Neural progenitor cell (in vitro differentiated cells): ENCODE measurements at regions not wholly inside any gene's neighbourhood (a gene's known extent, or its start where the extent isn't known, plus 50 kb on each side); places are given as distances from the start of the nearest gene placed in this dataset.

Experiments used
- DNase-seq: peaks from one replicate; pipeline ENCODE4 v3.0.0-alpha.2; 2016; ENCODE audit warnings: low spot score
- H2AFZ ChIP-seq: fragments of 200-600 bp; sonication (generic); replicated peaks from 2 replicates; pipeline ENCODE4 v1.6.1; 2016; ENCODE audit warnings: antibody characterized with exemption
- H3F3A ChIP-seq: fragments of 200-600 bp; sonication (generic); 2 replicates; pipeline ENCODE4 v1.6.1; 2016; ENCODE audit warnings: antibody characterized with exemption, low read depth
- H3K27ac ChIP-seq: fragments of 200-600 bp; sonication (generic); 2 replicates; pipeline ENCODE4 v1.5.1; 2016; ENCODE audit warnings: mild to moderate bottlenecking
- H3K27me3 ChIP-seq: fragments of 200-600 bp; sonication (generic); 2 replicates; pipeline ENCODE4 v1.6.1; 2016; ENCODE audit warnings: mild to moderate bottlenecking, moderate library complexity
- H3K36me3 ChIP-seq: fragments of 200-600 bp; sonication (generic); 2 replicates; pipeline ENCODE4 v1.5.1; 2016
- H3K4me1 ChIP-seq: fragments of 200-600 bp; sonication (generic); 2 replicates; pipeline ENCODE4 v1.6.1; 2016; ENCODE audit warnings: mixed run types
- H3K4me2 ChIP-seq: fragments of 200-600 bp; sonication (generic); 2 replicates; pipeline ENCODE4 v1.6.1; 2016
- H3K4me3 ChIP-seq: fragments of 200-600 bp; sonication (generic); 2 replicates; pipeline ENCODE4 v1.5.1; 2016
- H3K79me2 ChIP-seq: fragments of 200-600 bp; sonication (generic); 2 replicates; pipeline ENCODE4 v1.6.1; 2016; ENCODE audit warnings: low read depth
- H3K9ac ChIP-seq: fragments of 200-600 bp; sonication (generic); 2 replicates; pipeline ENCODE4 v1.6.1; 2016
- H3K9me3 ChIP-seq: fragments of 200-600 bp; sonication (generic); 2 replicates; pipeline ENCODE4 v1.5.1; 2016; ENCODE audit warnings: low read depth
- H4K20me1 ChIP-seq: fragments of 200-600 bp; sonication (generic); 2 replicates; pipeline ENCODE4 v1.6.1; 2016; ENCODE audit warnings: low read depth
- H3K27ac Mint-ChIP-seq: 3 replicates; pipeline ENCODE4 v1.8.0; 2021; ENCODE audit warnings: mixed read lengths
- H3K27me3 Mint-ChIP-seq: 2 replicates; pipeline ENCODE4 v1.8.0; 2022; ENCODE audit warnings: low read depth, mild to moderate bottlenecking, inconsistent platforms, moderate library complexity, mixed read lengths; ENCODE audit not compliant: insufficient read depth
- H3K36me3 Mint-ChIP-seq: 3 replicates; pipeline ENCODE4 v1.8.0; 2021; ENCODE audit warnings: mixed read lengths
- H3K4me1 Mint-ChIP-seq: 3 replicates; pipeline ENCODE4 v1.8.0; 2021; ENCODE audit warnings: mixed read lengths
- H3K4me3 Mint-ChIP-seq: 3 replicates; pipeline ENCODE4 v1.8.0; 2021; ENCODE audit warnings: mild to moderate bottlenecking, moderate library complexity, mixed read lengths
- H3K9me3 Mint-ChIP-seq: 3 replicates; pipeline ENCODE4 v1.8.0; 2020; ENCODE audit warnings: mixed read lengths
- EZH2 ChIP-seq: fragments of 200-600 bp; sonication (generic); IDR thresholded peaks from 2 replicates; pipeline ENCODE4 v1.6.1; 2017; ENCODE audit warnings: antibody characterized with exemption, mild to moderate bottlenecking, moderate library complexity
- EZH2phosphoT487 ChIP-seq: fragments of 200-600 bp; sonication (generic); IDR thresholded peaks from 2 replicates; pipeline ENCODE4 v1.6.1; 2017; ENCODE audit warnings: antibody characterized with exemption
- TF ChIP-seq, protein P1 (sequence below): fragments of 200-600 bp; sonication (generic); IDR thresholded peaks from 2 replicates; pipeline ENCODE4 v1.5.1; 2017; ENCODE audit warnings: antibody characterized with exemption, mild to moderate bottlenecking

DNA sequence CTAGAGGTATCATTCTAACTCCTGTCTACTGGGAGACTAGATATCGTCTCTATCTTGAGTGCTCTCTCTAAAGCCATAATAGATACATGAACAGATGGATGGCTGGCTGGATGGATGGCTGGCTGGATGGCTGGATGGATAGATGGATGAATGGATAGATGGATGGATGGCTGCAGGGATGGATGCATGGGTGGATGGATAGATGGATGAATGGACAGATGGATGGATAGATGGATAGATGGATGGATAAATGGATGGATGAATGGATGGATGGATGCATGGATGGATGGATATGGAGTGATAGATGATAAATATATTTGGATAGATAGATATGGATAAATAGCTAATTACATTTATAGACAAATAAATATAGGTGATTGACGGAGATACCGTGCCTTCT is 191.2 kb upstream of the KLF6 start:
- peaks cover 5% of the 10 kb centered on the region for H3K9me3 Mint-ChIP-seq
- no peak overlapping the region for H3K9ac ChIP-seq

DNA sequence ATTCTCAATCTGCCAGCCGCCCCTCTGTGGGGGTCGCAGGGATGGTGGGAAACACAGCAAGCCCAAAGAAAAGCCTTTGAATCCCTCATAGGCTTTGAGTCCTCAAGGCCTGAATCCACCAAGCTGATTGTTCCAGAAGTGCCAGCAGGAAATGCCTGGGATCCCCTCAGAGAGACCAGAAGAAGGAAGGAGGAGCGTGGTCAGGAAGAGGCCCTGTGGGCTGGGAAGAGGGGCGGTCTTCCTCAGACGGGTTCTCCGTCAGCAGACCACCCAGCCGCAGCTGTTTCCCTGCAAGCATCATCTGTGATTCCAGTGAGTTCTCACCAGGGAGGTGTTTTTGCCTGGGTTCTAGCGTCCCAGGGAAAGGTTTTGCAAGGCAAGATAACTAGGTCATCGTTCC is 190.0 kb upstream of the KLF6 start:
- H3K9me3 ChIP-seq: no peaks in the 10 kb centered on the region
- H3K4me1 ChIP-seq: peaks cover 8% of the 10 kb centered on the region
- H2AFZ ChIP-seq: no peak overlapping the region
- no peaks in the 10 kb centered on the region for H3F3A ChIP-seq
- no peak overlapping the region for H3K9ac ChIP-seq
- H3K4me1 Mint-ChIP-seq: peaks cover 9% of the 10 kb centered on the region
- H3K27me3 ChIP-seq: no peaks in the 10 kb centered on the region
- no peak for DNase-seq
- no peak overlapping the region for H3K4me3 ChIP-seq
- H4K20me1 ChIP-seq: no peaks in the 10 kb centered on the region
- no peak overlapping the region for H3K4me3 Mint-ChIP-seq
- peak overlapping the region; percentile 52 for H3K27ac Mint-ChIP-seq
- peaks cover 5% of the 10 kb centered on the region for H3K9me3 Mint-ChIP-seq
- TF ChIP-seq EZH2phosphoT487 (no peak), EZH2 (no peak)
- TF ChIP-seq, protein P1, sequence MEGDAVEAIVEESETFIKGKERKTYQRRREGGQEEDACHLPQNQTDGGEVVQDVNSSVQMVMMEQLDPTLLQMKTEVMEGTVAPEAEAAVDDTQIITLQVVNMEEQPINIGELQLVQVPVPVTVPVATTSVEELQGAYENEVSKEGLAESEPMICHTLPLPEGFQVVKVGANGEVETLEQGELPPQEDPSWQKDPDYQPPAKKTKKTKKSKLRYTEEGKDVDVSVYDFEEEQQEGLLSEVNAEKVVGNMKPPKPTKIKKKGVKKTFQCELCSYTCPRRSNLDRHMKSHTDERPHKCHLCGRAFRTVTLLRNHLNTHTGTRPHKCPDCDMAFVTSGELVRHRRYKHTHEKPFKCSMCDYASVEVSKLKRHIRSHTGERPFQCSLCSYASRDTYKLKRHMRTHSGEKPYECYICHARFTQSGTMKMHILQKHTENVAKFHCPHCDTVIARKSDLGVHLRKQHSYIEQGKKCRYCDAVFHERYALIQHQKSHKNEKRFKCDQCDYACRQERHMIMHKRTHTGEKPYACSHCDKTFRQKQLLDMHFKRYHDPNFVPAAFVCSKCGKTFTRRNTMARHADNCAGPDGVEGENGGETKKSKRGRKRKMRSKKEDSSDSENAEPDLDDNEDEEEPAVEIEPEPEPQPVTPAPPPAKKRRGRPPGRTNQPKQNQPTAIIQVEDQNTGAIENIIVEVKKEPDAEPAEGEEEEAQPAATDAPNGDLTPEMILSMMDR: no peak
- no peak overlapping the region for H3K27ac ChIP-seq
- no peak overlapping the region for H3K4me2 ChIP-seq
- H3K27me3 Mint-ChIP-seq: peaks cover 6% of the 10 kb centered on the region
- H3K36me3 Mint-ChIP-seq: no peaks in the 10 kb centered on the region
- no peaks in the 10 kb centered on the region for H3K79me2 ChIP-seq
- H3K36me3 ChIP-seq: no peaks in the 10 kb centered on the region

More for the DNA sequence above, 191.2 kb upstream of the KLF6 start:
- Mint-ChIP-seq H3K4me3 (no peak overlapping the region), H3K27me3 (peaks cover 8% of the 10 kb centered on the region), H3K4me1 (peaks cover 10% of the 10 kb centered on the region), H3K27ac (no peak overlapping the region), H3K36me3 (no peaks in the 10 kb centered on the region)
- H3F3A ChIP-seq: no peaks in the 10 kb centered on the region
- no peak overlapping the region for H2AFZ ChIP-seq
- H3K4me2 ChIP-seq: no peak overlapping the region
- no peaks in the 10 kb centered on the region for H3K9me3 ChIP-seq
- no peaks in the 10 kb centered on the region for H3K27me3 ChIP-seq
- no peaks in the 10 kb centered on the region for H4K20me1 ChIP-seq
- no peaks in the 10 kb centered on the region for H3K79me2 ChIP-seq
- H3K4me1 ChIP-seq: peaks cover 9% of the 10 kb centered on the region
- DNase-seq: no peak
- no peak overlapping the region for H3K4me3 ChIP-seq
- H3K27ac ChIP-seq: no peak overlapping the region
- no peaks in the 10 kb centered on the region for H3K36me3 ChIP-seq
- TF ChIP-seq EZH2 (no peak), EZH2phosphoT487 (no peak)
- TF ChIP-seq, protein P1: no peak

DNA sequence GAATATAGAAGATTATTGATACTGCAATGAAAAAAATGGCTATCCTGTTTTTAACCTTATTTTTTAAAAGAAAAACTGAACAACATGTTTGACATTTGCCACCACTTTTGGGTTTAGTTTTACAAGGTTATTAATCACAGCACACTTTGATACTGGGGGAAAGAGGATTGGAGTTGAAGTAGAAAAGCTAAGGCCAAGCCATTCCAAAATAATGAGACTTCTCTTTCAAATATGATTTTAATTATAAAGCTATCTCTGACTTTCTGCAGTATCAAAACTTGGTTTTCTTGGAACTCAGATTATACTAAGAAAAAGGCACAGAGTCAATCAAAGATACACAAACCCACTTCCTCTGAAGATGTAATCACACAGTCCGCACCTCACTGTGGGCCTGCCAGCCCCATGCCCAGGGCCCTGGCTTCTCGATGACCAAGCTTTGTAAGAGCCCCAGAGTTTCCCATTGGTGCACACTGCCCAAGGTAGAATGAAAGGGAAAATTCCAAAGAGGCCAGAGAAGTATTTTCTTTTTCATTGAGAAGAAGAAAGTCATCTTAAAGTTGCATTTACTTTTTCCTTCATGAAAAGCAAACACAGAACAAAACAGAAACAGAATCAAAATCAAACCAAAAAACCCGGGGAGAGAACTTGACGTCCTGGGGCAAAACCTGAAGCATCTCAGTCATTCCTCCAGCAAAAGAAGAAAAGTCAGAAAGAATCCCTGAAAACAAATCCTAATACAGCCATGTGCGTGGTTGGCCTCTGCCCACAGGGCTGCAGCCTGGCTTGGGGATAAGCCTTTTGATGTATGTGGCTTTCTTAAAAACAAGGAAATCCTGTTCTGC is 187.7 kb upstream of the KLF6 start:
- H2AFZ ChIP-seq: peak overlapping the region; percentile 73
- no peak overlapping the region for H3K4me2 ChIP-seq
- H3K9ac ChIP-seq: no peak overlapping the region
- peaks cover 8% of the 10 kb centered on the region for H3K4me1 ChIP-seq
- TF ChIP-seq EZH2phosphoT487 (no peak), EZH2 (no peak)
- TF ChIP-seq, protein P1: no peak
- H3K4me3 ChIP-seq: no peak overlapping the region
- Mint-ChIP-seq H3K9me3 (peaks cover 7% of the 10 kb centered on the region), H3K36me3 (no peaks in the 10 kb centered on the region), H3K27me3 (peaks cover 5% of the 10 kb centered on the region), H3K4me3 (no peak overlapping the region), H3K27ac (no peak overlapping the region), H3K4me1 (peaks cover 9% of the 10 kb centered on the region)
- H3K27ac ChIP-seq: no peak overlapping the region
- no peaks in the 10 kb centered on the region for H3K79me2 ChIP-seq
- H4K20me1 ChIP-seq: no peaks in the 10 kb centered on the region
- H3F3A ChIP-seq: no peaks in the 10 kb centered on the region
- H3K9me3 ChIP-seq: no peaks in the 10 kb centered on the region
- no peaks in the 10 kb centered on the region for H3K36me3 ChIP-seq
- no peaks in the 10 kb centered on the region for H3K27me3 ChIP-seq
- peak; percentile 9 for DNase-seq
